GM13977 (cell line): ENCODE measurements at regions not wholly inside any gene's neighbourhood (a gene's known extent, or its start where the extent isn't known, plus 50 kb on each side); places are given as distances from the start of the nearest gene placed in this dataset.

Experiments used
- DNase-seq: peaks from one replicate; pipeline ENCODE4 v3.0.0; 2012; ENCODE audit warnings: low spot score
- CTCF ChIP-seq: IDR thresholded peaks from 2 replicates; pipeline ENCODE4 v1.5.1; 2012; ENCODE audit warnings: mild to moderate bottlenecking, control low read depth; ENCODE audit not compliant: insufficient read depth; ENCODE audit errors: extremely low read depth, missing control alignments
- in situ Hi-C: fragments of 300-500 bp; cut with MboI; formaldehyde crosslinking; loops from one replicate; pipeline ENCODE4 v1.12.0; 2022; ENCODE audit warnings: low sequenced_read_pairs, low pct_unique_long_range_greater_than_20kb, mixed read lengths, inconsistent platforms; ENCODE audit not compliant: unreplicated experiment

GRCh38 chr1:208818770-208819445 lies 574.7 kb upstream of the PLXNA2 start:
- in situ Hi-C loops: no loop called here
- no peak for DNase-seq
- TF ChIP-seq CTCF: no peak

- no peak for DNase-seq
- in situ Hi-C loops: no loop called here
- no peak for TF ChIP-seq CTCF
Measured at GRCh38 chr1:208820580-208821212, 576.5 kb upstream of the PLXNA2 start.

GRCh38 chr1:208821939-208822338 lies 577.8 kb upstream of the PLXNA2 start:
- in situ Hi-C loops: no loop called here
- no peak for DNase-seq
- no peak for TF ChIP-seq CTCF

- no peak for TF ChIP-seq CTCF
- no peak for DNase-seq
- in situ Hi-C loops: no loop called here
Measured at GRCh38 chr1:208825300-208825699, 581.1 kb upstream of the PLXNA2 start.

GRCh38 chr1:208829595-208829994 lies 585.4 kb upstream of the PLXNA2 start:
- in situ Hi-C loops: no loop called here
- DNase-seq: no peak
- TF ChIP-seq CTCF: no peak

GRCh38 chr1:208834381-208835096 lies 590.4 kb upstream of the PLXNA2 start:
- TF ChIP-seq CTCF: no peak
- no peak for DNase-seq
- in situ Hi-C loops: no loop called here
